ENCODE measurements at regions not wholly inside any gene's neighbourhood (a gene's known extent, or its start where the extent isn't known, plus 50 kb on each side); places are given as distances from the start of the nearest gene placed in this dataset.

- no peaks in the 10 kb centered on the region for H3K9me2 ChIP-seq (ENCODE audit: insufficient read depth, low read length)
- H4K20me1 ChIP-seq (ENCODE audit: insufficient read depth, low read length) = no peaks in the 10 kb centered on the region
- no peak for DNase-seq (ENCODE audit: low spot score)
- no peak overlapping the region for H3K4me2 ChIP-seq (ENCODE audit: low read length)
- no peaks in the 10 kb centered on the region for H3K9me3 ChIP-seq (ENCODE audit: low read length)
- intact Hi-C loops (cut with micrococcal nuclease; ENCODE audit: unreplicated experiment) = no loop called here
- no TSS peak for BruUV-seq (replicated peaks)
- H3K27ac ChIP-seq (ENCODE audit: low read depth, low read length, poor library complexity, severe bottlenecking) = no peak overlapping the region
- TF ChIP-seq EZH2phosphoT487 (IDR thresholded peaks at IDR 0.05; ENCODE audit: borderline replicate concordance, low read depth, low read length) (no peak), CTCF (conservative IDR thresholded peaks at IDR 0.05; ENCODE audit: low read length) (no peak)
- ChIA-PET POLR2A (no interaction called here), CTCF (ENCODE audit: unreplicated experiment) (no interaction called here)
- H3K4me1 ChIP-seq (ENCODE audit: insufficient read depth, low read length, poor library complexity, severe bottlenecking) = no peaks in the 10 kb centered on the region
- H3K4me3 ChIP-seq (ENCODE audit: low read depth, low read length, poor library complexity, severe bottlenecking) = no peak overlapping the region
- no peak overlapping the region for H2AFZ ChIP-seq (ENCODE audit: low read length)
- H3K36me3 ChIP-seq (ENCODE audit: insufficient read depth, low read length) = no peaks in the 10 kb centered on the region
- no peaks in the 10 kb centered on the region for H3K79me2 ChIP-seq (ENCODE audit: insufficient read depth, low read depth, low read length)
These were observed 1406.8 kb upstream of the TMEM132C start for GRCh38 chr12:126860210-126860609.

GRCh38 chr12:126862500-126862899, 1404.5 kb upstream of the TMEM132C start:
- ChIA-PET POLR2A (no interaction called here), CTCF (ENCODE audit: unreplicated experiment) (no interaction called here)
- Histone ChIP-seq H3K27ac (ENCODE audit: low read depth, low read length, poor library complexity, severe bottlenecking) (no peak overlapping the region), H4K20me1 (ENCODE audit: insufficient read depth, low read length) (no peaks in the 10 kb centered on the region), H2AFZ (ENCODE audit: low read length) (no peak overlapping the region), H3K9me3 (ENCODE audit: low read length) (no peaks in the 10 kb centered on the region), H3K36me3 (ENCODE audit: insufficient read depth, low read length) (no peaks in the 10 kb centered on the region), H3K4me2 (ENCODE audit: low read length) (no peak overlapping the region), H3K4me1 (ENCODE audit: insufficient read depth, low read length, poor library complexity, severe bottlenecking) (no peaks in the 10 kb centered on the region), H3K4me3 (ENCODE audit: low read depth, low read length, poor library complexity, severe bottlenecking) (no peak overlapping the region), H3K9me2 (ENCODE audit: insufficient read depth, low read length) (no peaks in the 10 kb centered on the region), H3K79me2 (ENCODE audit: insufficient read depth, low read depth, low read length) (no peaks in the 10 kb centered on the region)
- TF ChIP-seq CTCF (conservative IDR thresholded peaks at IDR 0.05; ENCODE audit: low read length) = no peak
- TF ChIP-seq EZH2phosphoT487 (IDR thresholded peaks at IDR 0.05; ENCODE audit: borderline replicate concordance, low read depth, low read length) = no peak
- DNase-seq (ENCODE audit: low spot score) = no peak
- intact Hi-C loops (cut with micrococcal nuclease; ENCODE audit: unreplicated experiment) = no loop called here
- no TSS peak for BruUV-seq (replicated peaks)

- Histone ChIP-seq H3K4me2 (ENCODE audit: low read length) (no peak overlapping the region), H3K27ac (ENCODE audit: low read depth, low read length, poor library complexity, severe bottlenecking) (no peak overlapping the region), H4K20me1 (ENCODE audit: insufficient read depth, low read length) (no peaks in the 10 kb centered on the region), H3K4me3 (ENCODE audit: low read depth, low read length, poor library complexity, severe bottlenecking) (no peak overlapping the region), H2AFZ (ENCODE audit: low read length) (no peak overlapping the region), H3K9me3 (ENCODE audit: low read length) (no peaks in the 10 kb centered on the region), H3K79me2 (ENCODE audit: insufficient read depth, low read depth, low read length) (no peaks in the 10 kb centered on the region), H3K36me3 (ENCODE audit: insufficient read depth, low read length) (no peaks in the 10 kb centered on the region), H3K4me1 (ENCODE audit: insufficient read depth, low read length, poor library complexity, severe bottlenecking) (no peaks in the 10 kb centered on the region), H3K9me2 (ENCODE audit: insufficient read depth, low read length) (no peaks in the 10 kb centered on the region)
- CTCF ChIA-PET (ENCODE audit: unreplicated experiment) = no interaction called here
- no TSS peak for BruUV-seq (replicated peaks)
- DNase-seq (ENCODE audit: low spot score) = no peak
- TF ChIP-seq EZH2phosphoT487 (IDR thresholded peaks at IDR 0.05; ENCODE audit: borderline replicate concordance, low read depth, low read length) = no peak
- TF ChIP-seq CTCF (conservative IDR thresholded peaks at IDR 0.05; ENCODE audit: low read length) = no peak
- POLR2A ChIA-PET = no interaction called here
- intact Hi-C loops (cut with micrococcal nuclease; ENCODE audit: unreplicated experiment) = no loop called here
These were observed 1397.3 kb upstream of the TMEM132C start for GRCh38 chr12:126869644-126870043.
